H1 (cell line): ENCODE measurements at regions not wholly inside any gene's neighbourhood (a gene's known extent, or its start where the extent isn't known, plus 50 kb on each side); places are given as distances from the start of the nearest gene placed in this dataset.

ENCODE experiments used
- CTCF ChIA-PET: fragments of 300-600 bp; sonication (Branson Sonifier 250); formaldehyde crosslinking; loops from one replicate; lab custom pipeline; 2021; ENCODE audit not compliant: partially characterized antibody; lab: Charles Lee
- POLR2A ChIA-PET: fragments of 300-600 bp; sonication (Branson Sonifier 250); formaldehyde crosslinking; loops from one replicate; lab custom pipeline; 2021; ENCODE audit warnings: inconsistent platforms; ENCODE audit not compliant: partially characterized antibody; lab: Charles Lee
- DNase-seq, 2 experiments: peaks; one replicate each; pipeline versions ENCODE4 v3.0.0 to v3.0.0-alpha.2; 2010 to 2022; ENCODE audit warnings: low spot score in 2 of 2, low read depth in 1 of 2, mixed read lengths in 1 of 2
- FAIRE-seq: peaks from 2 replicates; lab custom pipeline; 2011; peaks lifted over from hg19 to GRCh38; lab: Jason Lieb, UNC
- H2AFZ ChIP-seq: 2 replicates; pipeline ENCODE4 v1.8.1; 2012; ENCODE audit warnings: low read length, inconsistent platforms
- H2AK5ac ChIP-seq: 2 replicates; pipeline ENCODE4 v1.6.1; 2013; ENCODE audit warnings: low read depth, low read length
- H2BK120ac ChIP-seq: replicated peaks from 2 replicates; pipeline ENCODE3; 2013; ENCODE audit warnings: low read depth, low read length, inconsistent platforms
- H2BK12ac ChIP-seq: 2 replicates; pipeline ENCODE4 v1.6.1; 2013; ENCODE audit warnings: low read depth, low read length
- H2BK15ac ChIP-seq: 2 replicates; pipeline ENCODE4 v1.6.1; 2013; ENCODE audit warnings: low read length
- H2BK20ac ChIP-seq: 2 replicates; pipeline ENCODE4 v1.6.1; 2013; ENCODE audit warnings: low read length
- H2BK5ac ChIP-seq: 2 replicates; pipeline ENCODE4 v1.6.1; 2013; ENCODE audit warnings: low read depth, low read length
- H3K14ac ChIP-seq: 2 replicates; pipeline ENCODE4 v1.6.1; 2013; ENCODE audit warnings: inconsistent platforms; ENCODE audit not compliant: insufficient read length
- H3K18ac ChIP-seq: 2 replicates; pipeline ENCODE4 v1.6.1; 2013; ENCODE audit warnings: low read length; ENCODE audit errors: extremely low read depth
- H3K23ac ChIP-seq: 2 replicates; pipeline ENCODE4 v1.6.1; 2013; ENCODE audit warnings: inconsistent platforms; ENCODE audit not compliant: insufficient read length
- H3K23me2 ChIP-seq: 2 replicates; pipeline ENCODE4 v1.6.1; 2013; ENCODE audit warnings: low read depth, low read length
- H3K27ac ChIP-seq: 2 replicates; pipeline ENCODE4 v1.6.1; 2011; ENCODE audit warnings: low read depth, low read length, inconsistent platforms
- H3K27me3 ChIP-seq, 4 experiments: replicated peaks in 1 of 4; 1 replicate in 1 of 4; 2 replicates in 3 of 4; pipeline versions ENCODE4 v1.6.1 to v1.8.1; 2011 to 2013; ENCODE audit warnings: low read length in 3 of 4, mild to moderate bottlenecking in 3 of 4, inconsistent platforms in 2 of 4, mixed read lengths in 2 of 4, moderate library complexity in 1 of 4; ENCODE audit not compliant: control insufficient read depth in 3 of 4, insufficient read depth in 3 of 4; ENCODE audit errors: extremely low read depth in 1 of 4
- H3K36me3 ChIP-seq, 4 experiments: 2 replicates each; pipeline versions ENCODE4 v1.6.1 to v1.8.1; 2011 to 2013; ENCODE audit warnings: mild to moderate bottlenecking in 4 of 4, low read length in 3 of 4, moderate library complexity in 2 of 4, control low read depth in 1 of 4, inconsistent platforms in 1 of 4; ENCODE audit not compliant: insufficient read depth in 4 of 4, control insufficient read depth in 2 of 4
- H3K4ac ChIP-seq: replicated peaks from 2 replicates; pipeline ENCODE3; 2013; ENCODE audit warnings: low read length, low read depth, mixed read lengths, inconsistent platforms; ENCODE audit not compliant: insufficient read length
- H3K4me1 ChIP-seq, 4 experiments: replicated peaks in 1 of 4; 1 replicate in 1 of 4; 2 replicates in 3 of 4; pipeline versions ENCODE4 v1.6.1 to v1.8.1; 2011 to 2013; ENCODE audit warnings: low read length in 3 of 4, inconsistent platforms in 2 of 4, mixed read lengths in 1 of 4; ENCODE audit not compliant: insufficient read depth in 4 of 4, control insufficient read depth in 3 of 4
- H3K4me2 ChIP-seq, 2 experiments: 2 replicates each; pipeline versions ENCODE4 v1.6.1 to v1.8.1; 2011 to 2013; ENCODE audit warnings: low read depth in 2 of 2, low read length in 2 of 2, control low read depth in 1 of 2, inconsistent platforms in 1 of 2, mild to moderate bottlenecking in 1 of 2; ENCODE audit not compliant: insufficient read depth in 1 of 2
- H3K4me3 ChIP-seq, 4 experiments: fragments of 200-600, 300-600 bp in 1 of 4; sonication (generic), shearing (Covaris generic), sonication (Bioruptor Twin) in 1 of 4; 2 replicates each; pipeline versions ENCODE4 v1.5.1 to v1.8.1; 2011 to 2016; ENCODE audit warnings: low read length in 4 of 4, low read depth in 3 of 4, control low read depth in 2 of 4, inconsistent platforms in 2 of 4, mild to moderate bottlenecking in 2 of 4, mixed read lengths in 1 of 4, moderate library complexity in 1 of 4; ENCODE audit not compliant: insufficient read depth in 2 of 4; ENCODE audit errors: extremely low read depth in 1 of 4
- H3K56ac ChIP-seq: replicated peaks from 2 replicates; pipeline ENCODE3; 2013; ENCODE audit warnings: low read depth, mild to moderate bottlenecking, mixed read lengths, low read length, inconsistent platforms; ENCODE audit not compliant: insufficient read length
- H3K79me1 ChIP-seq: 2 replicates; pipeline ENCODE4 v1.6.1; 2013; ENCODE audit warnings: low read depth, low read length, control low read depth
- H3K79me2 ChIP-seq, 2 experiments: 2 replicates each; pipeline versions ENCODE4 v1.6.1 to v1.8.1; 2012 to 2013; ENCODE audit warnings: low read length in 2 of 2, mild to moderate bottlenecking in 2 of 2, inconsistent platforms in 1 of 2; ENCODE audit not compliant: insufficient read depth in 2 of 2, control insufficient read depth in 1 of 2
- H3K9ac ChIP-seq, 4 experiments: replicated peaks in 1 of 4; 1 replicate in 1 of 4; 2 replicates in 3 of 4; pipeline versions ENCODE4 v1.6.1 to v1.8.1; 2011 to 2013; ENCODE audit warnings: low read depth in 3 of 4, low read length in 3 of 4, control low read depth in 2 of 4, mild to moderate bottlenecking in 2 of 4, moderate library complexity in 2 of 4, inconsistent platforms in 1 of 4; ENCODE audit errors: extremely low read depth in 1 of 4
- H3K9me3 ChIP-seq, 2 experiments: 2 replicates each; pipeline versions ENCODE4 v1.6.1 to v1.8.1; 2012 to 2013; ENCODE audit warnings: mild to moderate bottlenecking in 2 of 2, moderate library complexity in 2 of 2, control low read depth in 1 of 2, inconsistent platforms in 1 of 2, low read depth in 1 of 2, low read length in 1 of 2, mixed read lengths in 1 of 2; ENCODE audit not compliant: insufficient read depth in 2 of 2
- H4K20me1 ChIP-seq, 2 experiments: replicated peaks in 1 of 2; 2 replicates each; pipeline versions ENCODE3 to v1.8.1; 2011 to 2013; ENCODE audit warnings: inconsistent platforms in 2 of 2, low read length in 2 of 2, mild to moderate bottlenecking in 1 of 2; ENCODE audit not compliant: insufficient read depth in 2 of 2, control insufficient read depth in 1 of 2
- H4K5ac ChIP-seq: 2 replicates; pipeline ENCODE4 v1.6.1; 2013; ENCODE audit warnings: low read length, low read depth, mixed read lengths, inconsistent platforms; ENCODE audit not compliant: insufficient read length
- H4K8ac ChIP-seq: 2 replicates; pipeline ENCODE4 v1.8.0; 2013; ENCODE audit warnings: mild to moderate bottlenecking, moderate library complexity, low read length, inconsistent platforms; ENCODE audit not compliant: insufficient read depth; ENCODE audit errors: extremely low read depth
- H4K91ac ChIP-seq: replicated peaks from 2 replicates; pipeline ENCODE3; 2013; ENCODE audit warnings: low read length, mixed read lengths, inconsistent platforms; ENCODE audit not compliant: insufficient read length
- CTCF ChIP-seq, 3 experiments: IDR thresholded peaks; 1 replicate in 2 of 3; 2 replicates in 1 of 3; pipeline versions ENCODE4 v1.5.1 to v1.6.1; 2011; ENCODE audit warnings: low read length in 3 of 3, mild to moderate bottlenecking in 3 of 3, inconsistent platforms in 2 of 3, low read depth in 1 of 3, moderate library complexity in 1 of 3; ENCODE audit not compliant: insufficient read depth in 1 of 3; ENCODE audit errors: control extremely low read depth in 1 of 3
- FOSL1 ChIP-seq: IDR thresholded peaks from 2 replicates; pipeline ENCODE4 v1.6.1; 2011; ENCODE audit warnings: mild to moderate bottlenecking, low read depth, low read length, moderate library complexity; ENCODE audit not compliant: insufficient read depth
- HDAC2 ChIP-seq, 2 experiments: fragments of 300-600 bp in 1 of 2; sonication (generic) in 1 of 2; IDR thresholded peaks; 2 replicates each; pipeline ENCODE4 v1.6.1; 2011 to 2012; ENCODE audit warnings: low read depth in 2 of 2, low read length in 2 of 2, mild to moderate bottlenecking in 2 of 2, moderate library complexity in 2 of 2, borderline replicate concordance in 1 of 2, inconsistent platforms in 1 of 2
- RNF2 ChIP-seq: fragments of 200-900, 300-1000 bp; sonication (generic); IDR thresholded peaks from 2 replicates; pipeline ENCODE4 v1.7.1; 2016; ENCODE audit warnings: borderline replicate concordance, low read depth, mild to moderate bottlenecking, antibody characterized with exemption, low read length; ENCODE audit not compliant: poor library complexity, severe bottlenecking; ENCODE audit errors: missing control alignments
- SIN3A ChIP-seq, 2 experiments: IDR thresholded peaks in 1 of 2; conservative IDR thresholded peaks in 1 of 2; 2 replicates each; pipeline ENCODE4 v1.6.1; 2011 to 2012; ENCODE audit warnings: low read length in 2 of 2, improper control_type of control experiment in 1 of 2, low read depth in 1 of 2, mild to moderate bottlenecking in 1 of 2
- SIRT6 ChIP-seq: IDR thresholded peaks from one replicate; pipeline ENCODE4 v1.7.1; 2012; ENCODE audit warnings: low read length, inconsistent platforms
- SUZ12 ChIP-seq: fragments of 200-600 bp; sonication (generic); IDR thresholded peaks from 2 replicates; pipeline ENCODE4 v1.6.1; 2012; ENCODE audit warnings: mild to moderate bottlenecking, inconsistent platforms, low read length, moderate library complexity, mixed read lengths
- ZNF274 ChIP-seq: IDR thresholded peaks from 2 replicates; pipeline ENCODE4 v1.7.0; 2012; ENCODE audit warnings: low read length, borderline replicate concordance; ENCODE audit errors: extremely low read depth
- WGBS, 2 experiments: shearing (Covaris generic) in 1 of 2; methylation state at CpG; one replicate each; pipeline versions ENCODE4 v1.1.6 to v1.1.7; 2013 to 2015; ENCODE audit warnings: low lambda C conversion rate in 2 of 2, mixed read lengths in 2 of 2, inconsistent platforms in 1 of 2, low coverage in 1 of 2, missing lambda C conversion rate in 1 of 2; ENCODE audit not compliant: insufficient replicate concordance in 2 of 2, insufficient coverage in 1 of 2, insufficient read length in 1 of 2; ENCODE audit errors: extremely low coverage in 1 of 2, missing lambda C conversion rate in 1 of 2; 5-methylcytosine and 5-hydroxymethylcytosine counted together

- Histone ChIP-seq H4K8ac (no peak overlapping the region), H3K4me3 (no peak overlapping the region), H3K36me3 (no peaks in the 10 kb centered on the region), H3K14ac (no peak overlapping the region), H2BK20ac (no peak overlapping the region), H3K18ac (no peak overlapping the region), H3K56ac (no peak overlapping the region), H2AK5ac (no peak overlapping the region), H2BK120ac (no peak overlapping the region), H2BK12ac (no peak overlapping the region), H3K4ac (no peak overlapping the region), H4K91ac (no peak overlapping the region), H3K9ac (no peak overlapping the region), H3K4me1 (no peaks in the 10 kb centered on the region), H3K9me3 (peaks cover 4 to 41% of the 10 kb centered on the region in 2 experiments; a peak in 2 of 4 replicates), H2BK15ac (no peak overlapping the region), H3K79me1 (no peaks in the 10 kb centered on the region), H3K27ac (no peak overlapping the region), H3K4me2 (no peak overlapping the region), H4K5ac (no peak overlapping the region), H3K27me3 (no peaks in the 10 kb centered on the region), H3K23me2 (no peaks in the 10 kb centered on the region), H3K79me2 (no peaks in the 10 kb centered on the region), H2BK5ac (no peak overlapping the region), H2AFZ (no peak overlapping the region), H4K20me1 (no peaks in the 10 kb centered on the region), H3K23ac (no peak overlapping the region)
- FAIRE-seq (no peak), DNase-seq (no peak)
- CTCF ChIA-PET = no interaction called here
- 86% methylated on average over 1 of the region's 1 CpG; no CpG with 5 or more reads in 1 of the 2 experiments for WGBS, 2 experiments
- POLR2A ChIA-PET = no interaction called here
- TF ChIP-seq SUZ12 (no peak), RNF2 (no peak), FOSL1 (no peak), SIRT6 (no peak), ZNF274 (no peak), CTCF (IDR thresholded peaks at IDR 0.05; ENCODE audit: control extremely low read depth in 1 of 3, insufficient read depth in 1 of 3, low read depth in 1 of 3, low read length in 3 of 3) (no peak), HDAC2 (IDR thresholded peaks at IDR 0.05; ENCODE audit: borderline replicate concordance in 1 of 2, low read depth in 2 of 2, low read length in 2 of 2) (no peak), SIN3A (conservative IDR thresholded peaks at IDR 0.05 in 1 of 2, IDR thresholded peaks at IDR 0.05 in 1 of 2; ENCODE audit: low read depth in 1 of 2, low read length in 2 of 2) (no peak)
Measured at GRCh38 chrY:21105529-21105928, 349.6 kb downstream of the RPS4Y2 start.
